ENCODE measurements at regions not wholly inside any gene's neighbourhood (a gene's known extent, or its start where the extent isn't known, plus 50 kb on each side); places are given as distances from the start of the nearest gene placed in this dataset.

DNA sequence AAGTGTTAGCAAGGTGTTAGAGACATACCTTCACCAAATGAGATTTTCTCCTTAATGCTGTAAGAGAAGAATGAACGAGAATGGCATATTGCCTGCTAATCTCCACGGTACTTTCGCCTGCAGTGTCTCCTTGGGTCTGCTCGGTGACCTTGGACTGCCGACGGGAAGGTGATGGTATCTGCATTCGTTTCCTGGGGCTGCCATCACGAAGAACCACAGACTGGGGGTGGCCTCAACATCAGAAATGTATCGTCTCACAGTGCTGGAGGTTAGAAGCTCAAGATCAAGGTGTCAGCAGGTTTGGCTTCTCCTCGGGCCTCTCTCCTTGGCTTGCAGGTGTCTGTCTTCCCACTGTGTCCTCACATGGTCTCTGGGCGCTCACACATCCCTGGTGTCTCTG is 86.3 kb upstream of the TNRC6C start:
- no peak for DNase-seq (ENCODE audit: low read depth)

DNA sequence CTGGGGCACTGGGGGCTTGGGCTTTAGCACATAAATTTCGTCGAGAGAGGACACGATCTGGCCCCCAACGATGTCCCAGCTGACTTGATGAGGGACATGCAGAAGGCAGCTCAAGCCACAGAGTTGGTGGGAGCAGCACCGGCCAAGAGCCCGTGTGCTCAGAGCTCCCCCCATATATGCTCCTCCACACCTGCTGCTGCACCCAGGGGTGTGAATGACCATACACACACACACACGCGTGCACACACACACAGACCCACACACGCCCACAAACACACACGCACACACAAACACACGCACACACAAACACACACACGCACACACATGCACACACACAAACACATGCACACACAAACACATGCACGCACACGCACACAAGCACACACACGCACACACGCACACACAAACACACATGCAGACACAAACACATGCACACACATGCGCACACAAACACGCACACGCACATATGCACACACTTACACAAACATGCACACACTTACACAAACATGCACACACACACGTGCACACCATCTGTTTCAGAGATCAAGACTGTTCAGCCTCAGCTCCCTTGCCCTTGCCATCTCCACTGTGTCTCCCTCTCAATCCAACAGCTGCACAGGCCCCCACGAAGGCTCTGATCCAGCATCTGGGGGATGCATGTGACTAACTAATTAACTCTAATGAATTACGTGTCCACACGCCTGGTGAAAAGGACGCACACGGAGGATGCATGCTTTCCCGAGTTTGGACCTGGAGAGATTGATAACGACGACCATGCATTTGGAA is 85.6 kb upstream of the TNRC6C start:
- DNase-seq (ENCODE audit: low read depth) = no peak

DNA sequence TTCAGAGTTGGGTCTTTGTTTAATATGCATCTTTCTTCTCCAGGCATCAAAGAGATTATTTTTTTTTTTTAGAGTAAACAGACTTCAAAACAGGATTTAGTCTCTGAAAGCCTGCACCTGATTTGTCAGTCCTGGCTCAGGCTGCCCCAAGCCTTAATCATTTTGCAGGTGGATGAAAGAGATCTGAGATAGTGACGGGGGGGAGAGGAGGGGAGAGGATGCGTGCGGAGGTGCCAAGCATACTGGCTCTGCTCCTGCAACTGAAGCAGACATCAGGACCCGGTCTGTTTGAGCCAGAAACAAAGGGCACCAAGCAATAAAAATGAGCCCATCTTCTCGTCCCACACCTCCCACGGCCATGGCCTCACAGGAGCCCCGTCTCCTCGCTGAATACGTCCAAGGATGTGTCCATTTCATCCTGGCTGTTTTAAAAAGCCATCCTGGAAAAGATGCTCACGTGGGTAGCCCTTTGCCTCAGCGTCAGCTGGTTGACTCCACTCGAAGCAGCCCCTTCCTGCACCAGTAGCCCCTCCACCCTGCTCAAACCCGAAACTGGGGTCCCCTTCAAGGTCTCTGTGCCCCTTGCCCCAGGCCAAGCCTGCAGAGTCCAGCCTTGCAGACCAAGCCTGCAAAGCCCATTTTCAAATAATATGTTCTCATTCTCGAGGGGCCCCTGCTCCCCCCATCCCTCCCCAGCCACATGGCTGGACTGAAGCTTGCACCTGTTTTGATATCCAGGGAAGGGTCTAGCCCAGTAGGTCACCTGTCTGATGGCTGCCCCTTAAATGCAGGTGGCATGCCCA is 84.8 kb upstream of the TNRC6C start:
- no peak for DNase-seq (ENCODE audit: low read depth)

DNA sequence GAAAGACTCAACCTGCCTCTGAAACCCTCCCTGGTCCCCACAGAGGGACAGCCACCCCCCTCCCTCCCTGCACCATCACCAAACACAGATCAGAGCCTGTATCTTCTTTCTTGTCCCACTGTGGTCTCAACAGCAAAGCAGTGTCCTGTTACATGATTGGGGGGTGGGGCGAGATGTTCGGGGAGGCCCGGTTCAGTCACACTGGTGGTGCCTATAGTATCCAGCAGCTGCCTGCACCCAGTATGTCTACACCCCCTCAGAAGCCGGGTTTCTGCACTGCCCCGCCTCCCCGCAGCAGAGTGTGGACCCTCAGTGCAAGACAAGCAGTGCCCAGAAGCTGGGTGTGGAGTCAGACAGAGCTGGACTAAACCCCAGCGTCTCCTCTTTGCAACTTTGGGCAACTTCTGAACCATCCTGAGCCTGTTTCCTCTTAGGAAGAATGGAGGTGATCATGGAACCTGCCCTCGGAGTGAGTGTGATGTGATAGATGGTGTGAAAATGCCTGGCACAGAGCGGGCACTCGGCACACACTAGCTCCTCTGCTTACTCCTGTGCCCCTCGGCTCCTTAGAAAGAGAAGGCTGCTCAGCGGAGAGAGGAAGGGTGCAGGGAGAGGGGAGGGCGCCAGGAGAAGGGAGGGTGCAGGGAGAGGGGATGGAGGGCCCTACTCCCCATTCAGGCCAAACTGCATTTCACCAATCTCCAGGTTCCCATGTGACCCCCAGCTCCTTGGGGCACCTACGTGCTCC is 84.0 kb upstream of the TNRC6C start:
- no peak for DNase-seq (ENCODE audit: low read depth)

DNA sequence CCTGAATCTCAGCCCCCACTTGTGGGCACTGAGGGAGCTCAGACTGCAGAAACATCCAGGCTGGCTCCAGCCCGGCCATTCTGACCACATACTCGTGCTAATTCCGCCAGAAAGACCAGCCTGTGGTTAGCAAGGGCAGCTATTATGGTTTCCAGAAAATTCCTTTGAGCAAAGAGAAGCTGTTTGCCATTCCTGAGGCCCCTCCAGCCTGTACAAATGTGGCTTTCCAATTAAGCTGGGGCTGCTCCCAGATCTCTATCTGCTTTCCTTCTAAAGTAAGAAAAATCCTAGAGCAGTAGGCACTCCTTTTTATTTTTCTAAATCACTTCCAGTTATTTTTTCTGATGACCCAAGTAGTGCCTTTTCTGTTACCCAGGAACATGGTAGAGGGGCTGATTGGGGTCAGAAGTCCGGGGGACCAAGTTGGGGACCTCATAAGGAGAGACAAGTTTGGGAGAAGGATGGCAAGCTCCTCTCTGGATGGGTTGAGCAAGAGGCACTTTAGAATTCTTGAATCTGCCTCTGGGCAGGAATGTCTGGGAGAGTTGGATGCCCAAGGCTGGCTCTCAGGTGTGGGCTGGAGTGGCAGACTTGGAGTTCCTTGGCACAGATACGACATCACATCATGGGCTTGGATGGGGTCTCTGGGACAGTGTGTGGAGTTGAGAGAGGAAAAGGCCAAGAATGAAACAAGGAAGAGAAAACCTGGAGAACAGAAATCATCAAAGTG is 83.3 kb upstream of the TNRC6C start:
- peak; percentile 67 for DNase-seq (ENCODE audit: low read depth)

DNA sequence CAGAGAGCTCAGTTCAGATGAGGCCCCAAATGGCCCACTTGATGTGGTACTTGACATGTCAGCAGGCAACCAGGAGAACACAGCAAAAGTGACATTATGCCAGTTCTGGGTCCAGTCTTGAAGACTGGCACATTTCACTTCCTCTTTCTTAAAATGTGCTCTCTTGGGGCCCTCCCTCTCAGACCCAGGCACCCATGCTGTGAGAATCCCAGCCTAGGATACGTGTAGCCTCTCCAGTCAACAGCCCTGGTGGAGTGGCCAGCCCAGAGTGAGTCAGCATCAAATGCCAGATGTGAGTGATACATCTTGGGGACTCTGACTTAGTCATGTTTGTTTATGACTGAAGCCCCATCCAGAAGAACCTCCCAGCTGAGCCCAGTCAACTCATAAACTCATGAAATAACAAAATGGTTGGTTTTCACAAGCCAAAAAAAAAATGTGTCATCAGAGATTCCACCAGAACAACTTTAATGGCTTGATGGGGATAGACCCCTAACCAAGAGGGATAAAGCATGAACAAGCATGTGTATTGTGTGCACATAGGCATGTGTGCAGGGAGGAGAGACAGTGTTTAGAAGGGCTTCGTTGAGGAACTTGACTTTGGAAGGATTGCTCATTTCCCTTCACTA is 82.5 kb upstream of the TNRC6C start:
- no peak for DNase-seq (ENCODE audit: low read depth)

DNA sequence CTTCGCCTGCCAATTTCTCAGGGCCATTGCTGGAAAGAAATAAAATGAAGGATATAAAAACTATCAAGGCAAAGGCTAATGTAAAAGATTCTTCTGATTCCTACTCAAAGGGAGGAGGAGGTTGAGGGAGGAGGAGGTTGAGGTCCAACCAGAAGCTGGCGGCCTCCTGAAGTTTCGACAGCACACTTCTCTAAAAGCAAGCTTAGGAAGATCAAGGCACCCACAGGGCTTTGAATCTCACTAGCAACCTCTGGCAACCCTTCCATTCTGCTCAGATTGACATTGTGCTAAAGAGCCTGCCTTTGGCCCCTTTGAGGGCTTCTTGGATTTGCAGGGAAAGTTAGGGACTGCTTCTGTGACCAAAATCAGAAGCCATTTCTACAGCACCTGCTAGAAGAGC is 81.5 kb upstream of the TNRC6C start:
- no peak for DNase-seq (ENCODE audit: low read depth)

DNA sequence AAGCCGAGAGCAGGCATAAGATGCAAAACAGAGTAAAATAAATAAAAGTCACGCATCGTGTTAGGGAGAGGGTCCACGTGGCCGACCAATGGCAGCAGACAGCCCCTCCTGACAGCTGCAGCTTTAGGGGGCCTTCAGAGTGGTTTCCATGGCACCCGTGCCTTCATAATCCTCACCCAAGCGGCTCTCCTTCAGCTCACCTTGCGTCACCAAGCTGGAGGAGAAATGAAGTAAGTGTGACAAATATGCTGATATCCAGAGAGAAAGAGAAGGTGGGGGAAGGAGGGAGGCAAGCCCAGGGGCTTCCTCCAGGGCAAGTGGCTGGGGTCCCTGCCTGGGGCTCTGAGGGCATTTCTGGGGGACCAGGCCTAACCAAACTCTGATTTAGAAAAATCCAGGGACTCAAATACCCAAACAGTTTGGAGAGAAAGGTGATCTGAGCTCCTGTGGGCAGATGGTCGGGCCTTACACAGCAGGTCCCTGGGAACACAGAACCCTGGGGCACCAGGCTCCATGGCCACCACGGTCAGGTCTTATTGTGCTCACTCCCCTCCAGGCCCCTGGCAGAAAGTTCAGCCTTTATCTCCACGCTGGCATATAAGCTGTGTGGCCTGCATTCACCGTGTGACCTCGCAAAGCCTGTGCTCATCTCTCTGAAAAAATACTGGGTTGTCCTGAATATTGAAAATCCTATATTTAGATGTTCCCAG is 80.7 kb upstream of the TNRC6C start:
- DNase-seq (ENCODE audit: low read depth) = no peak

DNA sequence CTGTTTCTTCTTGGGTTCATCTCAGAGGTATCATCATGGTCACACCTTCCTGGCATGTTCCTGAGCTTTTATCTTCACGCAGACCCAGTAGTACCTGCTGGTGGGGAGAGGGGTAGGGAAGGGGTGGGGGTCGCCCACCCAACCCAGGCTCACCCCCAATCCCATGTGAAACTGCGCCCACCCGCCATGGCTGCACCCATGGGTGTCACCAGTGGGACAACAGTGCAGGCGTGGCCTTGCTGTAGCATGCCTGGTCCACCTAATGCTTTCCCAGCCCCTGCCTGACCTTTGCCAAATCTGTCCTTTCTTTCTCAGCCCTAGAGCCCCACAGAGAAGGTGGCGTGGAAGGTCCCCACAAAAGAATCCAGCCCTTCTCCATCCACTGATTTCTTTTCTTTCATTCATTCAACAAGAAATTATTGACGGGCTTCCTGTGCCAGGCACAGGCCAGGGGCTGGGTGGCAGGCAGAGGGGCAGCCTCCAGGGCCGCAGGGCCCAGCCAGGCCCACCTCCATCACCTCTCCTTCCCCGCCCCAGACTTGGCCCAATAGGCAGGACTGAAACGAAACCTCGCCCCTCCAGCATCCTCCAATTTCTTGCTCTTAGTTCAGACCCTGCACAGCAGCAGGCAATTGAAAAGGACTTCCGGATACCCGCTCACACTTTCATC is 79.1 kb upstream of the TNRC6C start:
- no peak for DNase-seq (ENCODE audit: low read depth)

DNA sequence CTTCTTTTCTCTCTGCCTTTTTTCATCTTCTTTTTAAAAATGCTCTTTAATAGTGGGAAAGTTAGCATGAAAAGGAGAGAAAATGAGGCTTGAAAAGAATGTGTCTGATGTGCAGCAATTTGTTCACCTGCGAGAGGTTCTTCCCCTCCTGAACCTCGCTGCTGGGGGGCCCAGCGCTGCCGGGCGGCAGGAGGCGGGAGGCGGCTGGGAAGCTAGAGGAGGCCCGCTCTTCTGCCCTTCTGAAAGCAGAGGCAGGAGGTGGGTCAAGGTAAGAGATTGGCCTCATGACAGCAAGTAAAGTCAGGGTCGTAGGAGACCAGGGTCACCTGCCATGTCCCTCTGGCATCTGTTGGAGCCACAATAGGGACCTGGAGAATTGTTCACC is 78.6 kb upstream of the TNRC6C start:
- DNase-seq (ENCODE audit: low read depth) = no peak

DNA sequence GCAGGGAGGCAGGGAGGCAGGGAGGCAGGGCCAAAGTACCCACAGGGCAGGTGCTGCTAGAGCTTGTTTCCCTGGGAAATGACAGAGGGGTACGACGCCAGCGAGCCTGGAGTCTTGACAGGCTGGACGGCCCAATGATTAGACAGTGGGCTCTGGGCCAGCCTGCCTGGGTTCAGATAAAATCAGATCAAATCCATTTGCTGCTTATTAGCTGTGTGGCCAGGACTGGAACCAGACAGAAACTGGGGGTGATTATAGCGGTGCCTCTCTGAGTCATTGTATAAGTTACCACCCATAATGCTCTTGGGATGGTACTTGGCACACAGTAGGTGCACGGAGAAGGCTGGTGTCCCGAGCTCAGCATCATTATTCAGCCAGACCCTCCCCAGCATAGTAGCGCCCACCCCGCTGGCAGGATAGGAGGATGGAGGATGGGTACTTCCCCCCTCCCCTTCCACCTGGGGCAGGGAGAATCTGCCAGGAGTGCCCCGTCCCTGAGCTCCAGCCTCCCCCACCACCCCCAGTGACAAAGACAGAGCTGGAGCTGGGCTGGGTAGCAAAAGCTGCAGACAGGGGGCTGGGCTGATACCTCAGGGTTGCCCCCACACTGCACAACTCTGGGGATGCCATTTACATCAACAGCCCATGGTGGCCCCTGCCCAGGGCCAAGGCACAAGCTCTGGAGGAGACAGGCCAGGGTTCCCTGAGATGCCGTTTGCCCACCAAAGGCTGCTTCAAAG is 77.6 kb upstream of the TNRC6C start:
- DNase-seq (ENCODE audit: low read depth) = no peak

DNA sequence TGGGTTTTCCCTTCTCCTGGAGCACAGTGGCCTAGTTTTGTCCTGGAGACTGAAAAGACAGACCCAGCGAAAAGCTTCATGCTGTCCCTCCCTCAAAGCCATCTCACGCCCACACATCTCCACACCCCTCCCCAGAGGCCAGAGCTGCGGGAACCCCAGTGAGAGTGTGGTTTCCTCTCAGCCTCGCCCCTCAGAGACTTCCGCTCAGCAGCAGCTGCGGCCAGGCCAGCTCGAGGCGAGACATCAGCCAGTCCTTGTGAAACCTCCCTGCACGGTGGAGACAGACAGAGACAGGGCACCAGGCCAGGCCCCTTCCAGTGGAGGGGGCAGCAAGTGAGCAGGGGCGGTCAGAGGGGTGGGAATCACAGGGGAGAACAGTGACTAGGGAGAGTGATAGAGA is 77.0 kb upstream of the TNRC6C start:
- DNase-seq (ENCODE audit: low read depth) = peak; percentile 45

DNA sequence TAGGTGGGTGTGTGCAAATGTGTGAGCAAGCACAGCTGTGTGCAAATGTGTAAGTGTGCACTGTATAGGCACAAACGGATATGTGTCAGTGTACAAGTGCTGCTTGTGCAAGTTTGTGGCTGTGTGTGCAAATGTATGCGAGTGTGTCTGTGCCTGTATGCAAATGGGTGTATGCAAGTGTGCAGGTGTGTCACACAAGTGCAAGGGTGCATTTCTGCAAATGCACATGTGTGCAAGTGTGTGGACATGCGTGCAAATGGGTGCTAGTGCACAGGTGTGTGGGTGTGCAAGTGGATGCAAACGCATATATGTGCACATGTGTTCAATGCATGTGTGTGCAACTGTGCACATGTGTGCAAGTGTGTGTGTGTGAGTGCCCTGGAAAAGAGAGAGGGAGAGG is 76.5 kb upstream of the TNRC6C start:
- DNase-seq (ENCODE audit: low read depth) = no peak

DNA sequence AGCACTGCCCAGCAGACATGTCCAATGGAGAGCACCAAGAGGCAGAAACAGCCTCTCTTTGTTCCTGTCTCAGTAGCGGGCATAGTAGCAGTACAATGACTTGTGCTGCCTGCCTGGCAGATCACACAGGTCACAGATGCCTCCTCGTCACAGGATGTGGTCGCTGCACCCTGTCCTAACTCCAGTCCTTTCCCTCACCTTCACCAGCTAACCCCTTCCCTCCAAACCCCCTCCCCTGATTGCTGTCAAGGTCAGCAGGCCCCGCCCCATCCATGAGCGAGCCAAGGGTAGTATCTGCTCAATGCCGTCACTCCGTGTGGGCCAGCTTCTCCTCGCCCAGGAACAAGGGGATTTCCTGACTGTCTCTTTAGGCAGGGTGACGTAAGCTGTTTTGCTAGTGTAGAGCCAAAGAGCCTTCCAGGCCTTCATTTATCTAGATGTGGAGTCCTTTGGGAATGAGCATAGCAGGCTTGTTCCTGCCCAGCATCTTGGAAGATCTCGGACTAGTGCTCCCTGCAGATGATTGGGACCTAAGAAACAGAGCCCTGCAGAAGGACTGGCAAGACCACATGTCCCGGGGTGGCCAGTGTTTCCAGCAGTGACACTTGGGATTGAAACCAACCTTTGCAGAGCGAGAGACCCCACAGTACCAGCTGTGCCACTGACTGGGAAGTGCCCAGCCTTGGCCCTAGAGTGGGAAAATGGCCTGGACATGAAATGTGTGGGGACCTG is 75.9 kb upstream of the TNRC6C start:
- peak; percentile 17 for DNase-seq (ENCODE audit: low read depth)

DNA sequence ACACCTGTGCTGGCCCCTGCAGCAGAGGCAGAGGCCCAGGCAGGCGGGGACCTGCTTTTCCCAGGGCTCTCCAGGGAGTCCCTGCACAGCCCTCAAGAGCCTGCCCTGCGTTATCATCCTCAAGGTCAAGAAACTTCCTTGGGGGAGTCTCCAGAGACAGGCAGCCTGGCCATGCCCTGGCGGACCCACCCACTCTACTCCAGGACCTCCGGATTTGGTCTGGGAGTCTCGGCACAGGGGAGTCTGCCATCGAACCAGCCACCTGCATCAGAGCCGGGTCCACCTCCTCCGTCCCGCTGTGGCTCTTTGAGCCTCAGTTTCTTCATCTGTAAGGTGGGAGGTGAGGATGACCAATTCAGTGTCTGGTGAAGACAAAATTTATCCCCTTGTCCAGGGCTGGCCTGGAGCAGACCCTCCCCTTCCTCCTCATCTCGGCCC is 75.3 kb upstream of the TNRC6C start:
- DNase-seq (ENCODE audit: low read depth) = no peak

DNA sequence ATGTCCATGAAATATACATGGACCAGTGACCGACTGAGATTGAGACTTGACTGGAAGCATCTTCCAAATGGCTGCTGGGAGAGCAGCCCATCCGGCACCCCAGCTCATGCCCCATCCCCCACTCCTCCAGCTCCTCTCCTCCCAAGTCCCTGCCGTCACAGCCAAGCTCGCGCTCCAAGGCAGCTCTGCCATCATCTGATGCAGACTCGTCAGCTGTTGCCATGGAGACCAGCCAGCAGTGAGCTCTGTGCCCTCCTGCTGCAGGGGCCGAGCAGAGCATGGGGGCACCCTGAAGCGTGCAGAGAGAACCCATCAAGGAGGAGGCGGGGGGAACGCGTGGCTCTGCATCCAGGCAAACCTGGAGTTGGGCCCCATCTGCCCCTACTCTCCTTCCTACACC is 74.5 kb upstream of the TNRC6C start:
- DNase-seq (ENCODE audit: low read depth) = no peak

DNA sequence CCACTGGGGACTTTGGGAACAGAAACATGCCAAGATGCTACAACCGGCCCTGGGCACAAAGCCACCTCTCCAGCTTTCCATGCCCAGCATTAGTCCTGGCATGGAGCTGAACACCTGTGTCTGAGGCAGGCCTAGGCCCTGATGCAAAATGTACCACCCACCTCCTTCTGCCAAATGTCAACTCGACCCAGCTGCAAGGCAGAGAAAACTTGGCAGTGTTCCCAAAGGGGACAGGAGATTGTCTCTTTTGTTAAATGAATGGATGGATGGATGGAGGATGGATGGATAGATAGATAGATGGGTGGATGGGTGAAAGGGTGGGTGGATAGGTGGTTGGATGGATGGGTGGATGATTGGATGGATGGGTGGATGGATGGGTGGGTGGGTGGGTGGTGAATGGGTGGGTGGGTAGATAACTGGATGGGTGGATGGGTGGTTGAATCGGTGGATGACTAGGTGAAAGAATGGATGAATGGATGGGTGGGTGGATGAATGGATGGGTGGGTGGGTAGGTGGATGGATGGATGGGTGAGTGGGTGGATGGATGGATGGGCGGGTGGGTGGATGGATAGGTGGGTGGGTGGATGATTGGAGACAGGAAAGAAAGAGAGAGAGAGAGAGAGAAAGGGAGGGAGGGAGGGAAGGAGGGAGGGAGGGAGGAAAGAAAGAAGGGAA is 73.4 kb upstream of the TNRC6C start:
- no peak for DNase-seq (ENCODE audit: low read depth)

DNA sequence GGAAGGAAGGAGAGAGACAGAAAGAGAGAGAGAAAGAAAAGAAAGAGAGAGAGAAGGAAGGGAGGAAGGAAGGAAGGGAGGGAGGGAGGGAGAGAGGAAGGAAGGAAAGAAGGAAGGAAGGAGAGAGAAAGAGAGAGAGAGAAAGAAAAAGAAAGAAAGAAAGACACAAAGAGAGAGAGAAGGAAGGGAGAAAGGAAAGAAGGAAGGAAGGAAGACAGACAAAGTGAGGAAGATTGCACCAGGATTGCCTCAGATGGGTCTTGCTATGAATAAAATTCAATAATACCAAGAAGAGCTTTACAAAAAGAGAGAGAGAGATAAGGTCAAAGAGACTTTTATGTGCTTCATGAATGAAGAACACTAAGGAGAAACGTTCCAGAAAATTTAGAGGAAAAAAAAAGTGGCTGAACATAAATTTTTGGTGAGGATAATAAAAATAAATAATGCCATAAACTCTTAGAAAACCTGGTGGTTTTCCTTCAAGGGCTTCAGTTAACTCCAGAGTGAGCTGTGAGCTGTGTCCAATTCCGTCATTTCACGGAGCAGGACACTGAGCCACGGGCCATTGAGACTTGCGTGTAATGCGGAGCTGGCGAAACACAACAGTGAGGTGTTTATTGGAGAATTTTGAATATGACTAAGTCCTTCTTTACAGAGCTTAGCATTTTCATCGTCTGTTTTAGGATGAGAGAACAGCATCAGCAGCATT is 72.7 kb upstream of the TNRC6C start:
- no peak for DNase-seq (ENCODE audit: low read depth)

Data from fibroblast of gingiva (primary cell).